Testis (tissue), 2 donors: ENCODE measurements at regions not wholly inside any gene's neighbourhood (a gene's known extent, or its start where the extent isn't known, plus 50 kb on each side); places are given as distances from the start of the nearest gene placed in this dataset.

Source experiments
- DNase-seq: peaks from one replicate; pipeline ENCODE4 v3.0.0-alpha.2; 2019
- H3K27ac ChIP-seq, 2 donors: fragments of 200-600 bp; sonication (generic); one replicate each; pipeline ENCODE4 v1.5.1; 2019
- H3K27me3 ChIP-seq: fragments of 200-600 bp; sonication (generic); one replicate; pipeline ENCODE4 v1.5.1; 2019
- H3K36me3 ChIP-seq: fragments of 200-600 bp; sonication (generic); one replicate; pipeline ENCODE4 v1.5.1; 2017; ENCODE audit warnings: low read depth; ENCODE audit errors: missing control alignments
- H3K4me1 ChIP-seq: fragments of 200-600 bp; sonication (generic); one replicate; pipeline ENCODE4 v1.5.1; 2019
- H3K4me3 ChIP-seq, 2 donors: fragments of 200-600 bp; sonication (generic); one replicate each; pipeline ENCODE4 v1.5.1; 2017 to 2019
- H3K9me3 ChIP-seq: fragments of 200-600 bp; sonication (generic); one replicate; pipeline ENCODE4 v1.5.1; 2017
- POLR2A ChIP-seq: fragments of 450-650 bp; IDR thresholded peaks from one replicate; pipeline ENCODE4 v1.6.1; 2017; ENCODE audit warnings: antibody characterized with exemption, mild to moderate bottlenecking, moderate library complexity
- WGBS, 2 donors: methylation state at CpG; one replicate each; pipeline ENCODE4 v1.1.5; 2018; 5-methylcytosine and 5-hydroxymethylcytosine counted together
- intact Hi-C: fragments of 100-400 bp; cut with DNase I; formaldehyde crosslinking; loops from one replicate; pipeline ENCODE4 v1.15.1; 2023; ENCODE audit warnings: low total_unique reads
- TF ChIP-seq, protein P1 (sequence below), 3 experiments: fragments of 450-650 bp in 2 of 3; fragments of 200-600 bp in 1 of 3; sonication (generic) in 1 of 3; IDR thresholded peaks; one replicate each; pipeline ENCODE4 v1.5.1; 2016 to 2019; ENCODE audit warnings: antibody characterized with exemption in 3 of 3, mild to moderate bottlenecking in 2 of 3, moderate library complexity in 1 of 3

DNA sequence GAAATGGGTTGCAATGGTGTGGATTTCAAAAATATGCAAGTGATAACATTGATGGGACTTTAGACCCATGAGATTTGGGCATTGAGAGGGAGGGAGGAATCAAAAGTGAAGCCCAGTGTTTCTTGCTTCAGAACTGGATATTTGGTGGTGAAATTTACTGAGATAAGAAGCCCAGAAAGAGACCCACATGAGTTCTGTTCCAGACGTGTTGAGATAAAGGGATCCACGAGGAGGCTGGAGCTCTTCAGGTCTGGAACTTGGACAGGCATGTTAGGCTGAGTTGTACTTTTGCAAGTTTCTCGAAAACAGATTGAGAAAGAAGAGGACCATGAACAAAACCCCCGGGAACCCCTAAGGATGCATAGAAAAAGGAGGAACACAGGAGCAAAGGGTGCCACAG lies 290.2 kb downstream of the MEX3B start:
- Histone ChIP-seq H3K4me3 (no peak overlapping the region), H3K4me1 (peaks cover 13% of the 10 kb centered on the region), H3K9me3 (no peaks in the 10 kb centered on the region), H3K27me3 (no peaks in the 10 kb centered on the region), H3K36me3 (no peaks in the 10 kb centered on the region), H3K27ac (no peak overlapping the region)
- TF ChIP-seq, protein P1, sequence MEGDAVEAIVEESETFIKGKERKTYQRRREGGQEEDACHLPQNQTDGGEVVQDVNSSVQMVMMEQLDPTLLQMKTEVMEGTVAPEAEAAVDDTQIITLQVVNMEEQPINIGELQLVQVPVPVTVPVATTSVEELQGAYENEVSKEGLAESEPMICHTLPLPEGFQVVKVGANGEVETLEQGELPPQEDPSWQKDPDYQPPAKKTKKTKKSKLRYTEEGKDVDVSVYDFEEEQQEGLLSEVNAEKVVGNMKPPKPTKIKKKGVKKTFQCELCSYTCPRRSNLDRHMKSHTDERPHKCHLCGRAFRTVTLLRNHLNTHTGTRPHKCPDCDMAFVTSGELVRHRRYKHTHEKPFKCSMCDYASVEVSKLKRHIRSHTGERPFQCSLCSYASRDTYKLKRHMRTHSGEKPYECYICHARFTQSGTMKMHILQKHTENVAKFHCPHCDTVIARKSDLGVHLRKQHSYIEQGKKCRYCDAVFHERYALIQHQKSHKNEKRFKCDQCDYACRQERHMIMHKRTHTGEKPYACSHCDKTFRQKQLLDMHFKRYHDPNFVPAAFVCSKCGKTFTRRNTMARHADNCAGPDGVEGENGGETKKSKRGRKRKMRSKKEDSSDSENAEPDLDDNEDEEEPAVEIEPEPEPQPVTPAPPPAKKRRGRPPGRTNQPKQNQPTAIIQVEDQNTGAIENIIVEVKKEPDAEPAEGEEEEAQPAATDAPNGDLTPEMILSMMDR (IDR thresholded peaks at IDR 0.05): no peak
- 67 to 70% methylated on average over 4 of the region's 4 CpGs for WGBS, 2 donors
- no peak for DNase-seq
- intact Hi-C loops: no loop called here

- WGBS, 2 donors: 52 to 59% methylated on average over 1 of the region's 1 CpG
- no peaks in the 10 kb centered on the region for H3K9me3 ChIP-seq
These were observed 291.7 kb downstream of the MEX3B start for GRCh38 chr15:81754078-81754477.

DNA sequence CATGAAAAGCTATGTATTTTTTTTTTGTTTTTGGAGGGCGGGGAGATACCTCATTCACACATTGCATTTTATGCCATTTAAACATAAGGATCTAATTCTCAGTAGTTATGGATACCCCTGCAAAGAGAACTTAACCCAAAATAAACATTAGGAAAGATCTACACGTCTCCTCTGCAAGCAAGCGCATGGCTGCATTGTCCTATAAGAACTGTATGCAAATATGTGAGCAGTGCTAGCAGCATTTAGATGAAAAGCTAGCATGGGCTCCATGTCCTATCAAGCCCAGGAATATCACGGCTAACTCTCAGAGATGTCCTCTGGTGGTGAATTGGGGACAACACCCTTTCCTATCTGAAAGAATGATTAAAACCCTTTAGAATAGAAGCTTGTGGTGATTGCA lies 292.8 kb downstream of the MEX3B start:
- intact Hi-C loops: no loop called here
- no peaks in the 10 kb centered on the region for H3K36me3 ChIP-seq
- H3K4me3 ChIP-seq: no peak overlapping the region
- TF ChIP-seq, protein P1 (IDR thresholded peaks at IDR 0.05): no peak
- TF ChIP-seq POLR2A: no peak
- H3K27ac ChIP-seq: no peak overlapping the region
- H3K27me3 ChIP-seq: no peaks in the 10 kb centered on the region
- WGBS, 2 donors: 71 to 72% methylated on average over 3 to 4 of the region's 4 CpGs
- no peak for DNase-seq
- H3K4me1 ChIP-seq: peaks cover 13% of the 10 kb centered on the region
- H3K9me3 ChIP-seq: no peaks in the 10 kb centered on the region

More at GRCh38 chr15:81754078-81754477, 291.7 kb downstream of the MEX3B start:
- no peak overlapping the region for H3K4me3 ChIP-seq
- no peaks in the 10 kb centered on the region for H3K36me3 ChIP-seq
- intact Hi-C loops: no loop called here
- H3K27me3 ChIP-seq: no peaks in the 10 kb centered on the region
- no peak overlapping the region for H3K27ac ChIP-seq
- TF ChIP-seq POLR2A: no peak
- H3K4me1 ChIP-seq: peaks cover 13% of the 10 kb centered on the region
- DNase-seq: no peak

GRCh38 chr15:81752546-81752942 lies 293.3 kb downstream of the MEX3B start:
- intact Hi-C loops: no loop called here
- 21 to 32% methylated on average over 3 of the region's 3 CpGs for WGBS, 2 donors

GRCh38 chr15:81751816-81752545 lies 293.8 kb downstream of the MEX3B start:
- H3K4me1 ChIP-seq: peaks cover 13% of the 10 kb centered on the region
- no peaks in the 10 kb centered on the region for H3K36me3 ChIP-seq
- H3K27me3 ChIP-seq: no peaks in the 10 kb centered on the region
- 37 to 43% methylated on average over 6 of the region's 6 CpGs for WGBS, 2 donors
- no peaks in the 10 kb centered on the region for H3K9me3 ChIP-seq
- no peak overlapping the region for H3K4me3 ChIP-seq
- H3K27ac ChIP-seq: no peak overlapping the region
- TF ChIP-seq, protein P1 (IDR thresholded peaks at IDR 0.05): no peak
- TF ChIP-seq POLR2A: no peak
- intact Hi-C loops: no loop called here
- DNase-seq: peak; percentile 28

More at GRCh38 chr15:81752546-81752942, 293.3 kb downstream of the MEX3B start:
- Histone ChIP-seq H3K4me3 (no peak overlapping the region), H3K36me3 (no peaks in the 10 kb centered on the region), H3K27ac (no peak overlapping the region), H3K27me3 (no peaks in the 10 kb centered on the region), H3K9me3 (no peaks in the 10 kb centered on the region), H3K4me1 (peaks cover 13% of the 10 kb centered on the region)
- TF ChIP-seq POLR2A: no peak
- TF ChIP-seq, protein P1 (IDR thresholded peaks at IDR 0.05): no peak
- DNase-seq: peak; percentile 80
